Karpas-422 (cell line): ENCODE measurements at regions not wholly inside any gene's neighbourhood (a gene's known extent, or its start where the extent isn't known, plus 50 kb on each side); places are given as distances from the start of the nearest gene placed in this dataset.

Experiments used
- DNase-seq: peaks from one replicate; pipeline ENCODE4 v3.0.0-alpha.2; 2015
- H2AFZ ChIP-seq: fragments of 200-600 bp; sonication (generic); 2 replicates; pipeline ENCODE4 v1.6.1; 2014; ENCODE audit warnings: antibody characterized with exemption, low read length, mixed read lengths
- H3K27ac ChIP-seq: fragments of 200-600 bp; sonication (generic); 2 replicates; pipeline ENCODE4 v1.5.1; 2014; ENCODE audit warnings: mild to moderate bottlenecking, low read length, moderate library complexity
- H3K27me3 ChIP-seq: fragments of 200-600 bp; sonication (generic); 2 replicates; pipeline ENCODE4 v1.6.1; 2014; ENCODE audit warnings: low read length, mixed read lengths
- H3K36me3 ChIP-seq: fragments of 200-600 bp; sonication (generic); 2 replicates; pipeline ENCODE4 v1.6.1; 2014; ENCODE audit warnings: low read length, mixed read lengths; ENCODE audit not compliant: insufficient read depth
- H3K4me1 ChIP-seq: fragments of 200-600 bp; sonication (generic); 2 replicates; pipeline ENCODE4 v1.6.1; 2014; ENCODE audit warnings: mild to moderate bottlenecking, low read length, mixed read lengths
- H3K4me2 ChIP-seq: fragments of 200-600 bp; sonication (generic); 2 replicates; pipeline ENCODE4 v1.6.1; 2014; ENCODE audit warnings: low read length, low read depth, mild to moderate bottlenecking; ENCODE audit not compliant: poor library complexity, severe bottlenecking
- H3K4me3 ChIP-seq: fragments of 200-600 bp; sonication (generic); 2 replicates; pipeline ENCODE4 v1.5.1; 2014; ENCODE audit warnings: mild to moderate bottlenecking, antibody characterized with exemption, low read length, mixed read lengths
- H3K79me2 ChIP-seq: fragments of 200-600 bp; sonication (generic); 2 replicates; pipeline ENCODE4 v1.6.1; 2014; ENCODE audit warnings: mild to moderate bottlenecking, low read length, mixed read lengths
- H3K9ac ChIP-seq: fragments of 200-600 bp; sonication (generic); 2 replicates; pipeline ENCODE4 v1.6.0; 2014; ENCODE audit warnings: low read length
- H3K9me2 ChIP-seq: fragments of 200-600 bp; sonication (generic), shearing (Covaris generic); replicated peaks from 2 replicates; pipeline ENCODE4 v1.6.0; 2014; ENCODE audit warnings: mild to moderate bottlenecking, low read length, moderate library complexity; ENCODE audit not compliant: insufficient read depth
- H3K9me3 ChIP-seq: fragments of 300-700, 200-600 bp; sonication (generic); 2 replicates; pipeline ENCODE4 v1.6.1; 2014; ENCODE audit warnings: low read length, mixed read lengths
- H4K20me1 ChIP-seq: fragments of 200-600 bp; sonication (generic); 2 replicates; pipeline ENCODE4 v1.6.1; 2014; ENCODE audit warnings: mild to moderate bottlenecking, antibody characterized with exemption, low read length, low read depth; ENCODE audit not compliant: insufficient read depth

- DNase-seq, result no peak
- no peaks in the 10 kb centered on the region for H3K79me2 ChIP-seq
- no peaks in the 10 kb centered on the region for H4K20me1 ChIP-seq
- H3K27me3 ChIP-seq, result no peaks in the 10 kb centered on the region
- H3K4me1 ChIP-seq, result peaks cover 2% of the 10 kb centered on the region; the same call in 1 of the 2 replicates
- H3K4me3 ChIP-seq, result no peak overlapping the region
- H3K36me3 ChIP-seq, result no peaks in the 10 kb centered on the region
- no peak overlapping the region for H3K4me2 ChIP-seq
- no peaks in the 10 kb centered on the region for H3K9me3 ChIP-seq
- H3K9me2 ChIP-seq, result peaks cover 3% of the 10 kb centered on the region; the same call in 1 of the 2 replicates
- H3K9ac ChIP-seq, result no peak overlapping the region
- no peak overlapping the region for H2AFZ ChIP-seq
- H3K27ac ChIP-seq, result no peak overlapping the region
Observed at GRCh38 chr5:155189476-155189875, 175.9 kb downstream of the KIF4B start.

GRCh38 chr5:155189981-155190380 lies 176.4 kb downstream of the KIF4B start:
- no peak overlapping the region for H3K4me3 ChIP-seq
- H4K20me1 ChIP-seq, result no peaks in the 10 kb centered on the region
- H3K4me1 ChIP-seq, result peaks cover 2% of the 10 kb centered on the region; the same call in 1 of the 2 replicates
- no peak for DNase-seq
- no peak overlapping the region for H2AFZ ChIP-seq
- H3K36me3 ChIP-seq, result no peaks in the 10 kb centered on the region
- H3K27me3 ChIP-seq, result no peaks in the 10 kb centered on the region
- no peak overlapping the region for H3K27ac ChIP-seq
- H3K9ac ChIP-seq, result no peak overlapping the region
- no peak overlapping the region for H3K4me2 ChIP-seq
- no peaks in the 10 kb centered on the region for H3K9me3 ChIP-seq
- H3K9me2 ChIP-seq, result peaks cover 3% of the 10 kb centered on the region; the same call in 1 of the 2 replicates
- H3K79me2 ChIP-seq, result no peaks in the 10 kb centered on the region

- no peak for DNase-seq
- H3K79me2 ChIP-seq, result no peaks in the 10 kb centered on the region
- peaks cover 2% of the 10 kb centered on the region; the same call in 1 of the 2 replicates for H3K4me1 ChIP-seq
- H3K4me2 ChIP-seq, result no peak overlapping the region
- H3K9me3 ChIP-seq, result no peaks in the 10 kb centered on the region
- no peak overlapping the region for H3K4me3 ChIP-seq
- H2AFZ ChIP-seq, result no peak overlapping the region
- H3K9ac ChIP-seq, result no peak overlapping the region
- H3K9me2 ChIP-seq, result no peaks in the 10 kb centered on the region; the same call in 1 of the 2 replicates
- H3K27me3 ChIP-seq, result no peaks in the 10 kb centered on the region
- H3K36me3 ChIP-seq, result no peaks in the 10 kb centered on the region
- H4K20me1 ChIP-seq, result no peaks in the 10 kb centered on the region
- no peak overlapping the region for H3K27ac ChIP-seq
Observed at GRCh38 chr5:155193029-155193428, 179.5 kb downstream of the KIF4B start.

DNA sequence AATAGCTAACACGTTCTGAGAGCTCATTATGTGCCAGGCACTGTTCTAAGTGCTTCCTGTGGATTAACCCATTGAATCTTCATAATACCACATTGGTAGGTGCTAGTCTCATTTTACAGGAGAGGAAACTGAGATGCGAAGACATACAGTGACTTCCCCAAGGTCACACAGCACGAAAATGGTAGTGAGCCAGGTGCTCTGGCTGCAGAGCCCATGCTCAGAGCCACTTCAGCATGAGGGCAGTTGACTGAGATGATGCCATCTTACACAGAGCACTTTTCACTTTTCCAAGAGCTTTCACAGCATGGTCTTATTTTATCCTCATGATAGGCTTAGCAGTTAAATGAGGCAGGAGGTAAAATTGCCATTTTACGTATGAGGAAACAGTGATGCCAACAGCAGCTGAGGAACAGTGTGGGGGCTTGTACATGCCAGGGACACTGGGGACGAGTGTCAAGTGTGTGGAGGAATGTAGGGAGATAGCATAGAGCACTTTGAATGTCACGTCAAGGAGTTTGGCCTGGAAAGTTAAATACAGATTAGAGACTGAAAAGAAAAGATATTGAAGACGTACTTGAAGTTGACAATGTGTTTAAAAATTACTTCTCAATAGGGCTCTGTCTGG lies 180.0 kb downstream of the KIF4B start:
- no peak for DNase-seq
- Histone ChIP-seq H3K79me2 (no peaks in the 10 kb centered on the region), H3K27me3 (no peaks in the 10 kb centered on the region), H3K9me2 (no peaks in the 10 kb centered on the region; the same call in 1 of the 2 replicates), H3K9ac (no peak overlapping the region), H4K20me1 (no peaks in the 10 kb centered on the region), H3K9me3 (no peaks in the 10 kb centered on the region), H3K36me3 (no peaks in the 10 kb centered on the region), H2AFZ (no peak overlapping the region), H3K4me3 (no peak overlapping the region), H3K4me2 (no peak overlapping the region), H3K4me1 (peaks cover 2% of the 10 kb centered on the region; the same call in 1 of the 2 replicates), H3K27ac (no peak overlapping the region)

DNA sequence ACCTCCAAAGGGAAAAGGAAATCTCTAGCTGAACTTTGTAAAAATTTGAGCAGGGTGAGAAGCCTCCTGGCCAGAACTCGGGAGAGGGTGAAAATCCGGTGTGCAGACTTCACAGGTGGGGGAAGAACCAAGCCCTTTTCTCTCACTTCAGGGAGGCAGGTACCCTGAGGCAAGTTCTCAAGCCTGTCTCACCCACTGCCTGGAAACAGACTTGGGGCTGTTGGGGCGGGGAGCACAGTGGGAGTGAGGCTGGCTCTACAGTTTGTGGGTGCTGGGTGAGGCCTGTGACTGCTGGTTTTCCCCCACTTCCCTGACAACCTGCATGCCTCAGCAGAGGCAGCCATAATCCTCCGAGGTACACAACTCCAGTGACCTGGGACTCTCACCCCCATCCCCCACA lies 187.1 kb downstream of the KIF4B start:
- Histone ChIP-seq H3K4me1 (no peaks in the 10 kb centered on the region), H3K4me3 (no peak overlapping the region), H3K4me2 (no peak overlapping the region), H4K20me1 (no peaks in the 10 kb centered on the region), H3K9ac (no peak overlapping the region), H3K27ac (no peak overlapping the region), H3K9me2 (no peaks in the 10 kb centered on the region), H3K36me3 (no peaks in the 10 kb centered on the region; the same call in 1 of the 2 replicates), H2AFZ (no peak overlapping the region), H3K27me3 (no peaks in the 10 kb centered on the region), H3K79me2 (no peaks in the 10 kb centered on the region), H3K9me3 (no peaks in the 10 kb centered on the region)
- no peak for DNase-seq

DNA sequence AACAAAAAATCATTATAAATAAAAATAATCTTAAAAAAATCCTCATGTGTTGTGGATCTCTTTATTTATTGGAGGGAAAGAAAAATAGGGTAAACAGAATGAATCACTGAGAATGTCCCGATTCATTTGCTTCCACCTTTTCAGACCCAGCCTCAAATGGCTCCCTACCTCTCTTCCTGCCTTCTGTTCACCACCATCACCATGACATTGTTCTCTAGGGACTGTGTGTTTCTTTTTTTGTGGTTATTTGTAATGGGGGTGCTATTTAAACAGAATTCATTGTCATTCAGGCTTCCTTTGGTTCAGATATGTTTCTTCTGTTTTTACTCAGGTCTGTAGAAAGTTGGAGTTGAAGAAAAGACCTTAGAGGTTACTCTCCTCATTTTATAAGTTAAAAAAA lies 198.2 kb downstream of the KIF4B start:
- DNase-seq, result no peak
- H3K79me2 ChIP-seq, result no peaks in the 10 kb centered on the region
- H3K36me3 ChIP-seq, result no peaks in the 10 kb centered on the region
- no peak overlapping the region for H3K4me3 ChIP-seq
- H3K4me2 ChIP-seq, result no peak overlapping the region
- no peak overlapping the region for H3K27ac ChIP-seq
- no peak overlapping the region for H3K9ac ChIP-seq
- H2AFZ ChIP-seq, result no peak overlapping the region
- H3K9me2 ChIP-seq, result no peaks in the 10 kb centered on the region
- H3K27me3 ChIP-seq, result no peaks in the 10 kb centered on the region
- no peaks in the 10 kb centered on the region for H3K9me3 ChIP-seq
- no peaks in the 10 kb centered on the region for H4K20me1 ChIP-seq
- peaks cover 34% of the 10 kb centered on the region for H3K4me1 ChIP-seq

- no peak overlapping the region for H2AFZ ChIP-seq
- no peak overlapping the region for H3K4me2 ChIP-seq
- DNase-seq, result no peak
- no peaks in the 10 kb centered on the region for H3K4me1 ChIP-seq
- H3K4me3 ChIP-seq, result no peak overlapping the region
- no peaks in the 10 kb centered on the region for H3K9me2 ChIP-seq
- no peak overlapping the region for H3K27ac ChIP-seq
- H3K36me3 ChIP-seq, result no peaks in the 10 kb centered on the region
- no peak overlapping the region for H3K9ac ChIP-seq
- no peaks in the 10 kb centered on the region for H3K79me2 ChIP-seq
- H3K27me3 ChIP-seq, result no peaks in the 10 kb centered on the region
- H4K20me1 ChIP-seq, result no peaks in the 10 kb centered on the region
- H3K9me3 ChIP-seq, result no peaks in the 10 kb centered on the region
Observed at GRCh38 chr5:155222393-155222792, 208.8 kb downstream of the KIF4B start.

DNA sequence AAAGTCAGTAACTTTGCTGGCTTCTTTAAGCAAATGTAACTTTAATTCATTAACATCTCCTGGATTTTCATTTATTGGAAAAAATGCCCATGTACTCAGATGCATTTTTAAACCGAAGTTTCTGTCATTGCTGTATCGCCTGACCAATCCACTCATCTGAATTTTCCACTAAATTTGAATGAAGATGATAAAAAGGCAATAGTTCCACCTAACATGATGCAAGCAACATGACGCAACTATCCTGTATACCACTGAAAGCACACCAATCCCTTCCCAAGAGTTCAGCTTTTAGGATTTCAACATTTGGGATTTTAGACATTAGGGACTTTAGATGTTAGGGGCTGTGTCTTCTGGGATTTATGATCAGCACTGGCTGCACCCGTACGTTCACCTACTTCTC lies 215.6 kb downstream of the KIF4B start:
- no peak for DNase-seq
- no peak overlapping the region for H3K27ac ChIP-seq
- H3K9me3 ChIP-seq, result no peaks in the 10 kb centered on the region
- no peaks in the 10 kb centered on the region; the same call in 1 of the 2 replicates for H3K27me3 ChIP-seq
- H3K4me3 ChIP-seq, result no peak overlapping the region
- no peaks in the 10 kb centered on the region for H3K79me2 ChIP-seq
- H3K9ac ChIP-seq, result no peak overlapping the region
- no peak overlapping the region for H3K4me2 ChIP-seq
- no peaks in the 10 kb centered on the region for H3K9me2 ChIP-seq
- no peak overlapping the region for H2AFZ ChIP-seq
- H3K4me1 ChIP-seq, result no peaks in the 10 kb centered on the region
- no peaks in the 10 kb centered on the region for H3K36me3 ChIP-seq
- H4K20me1 ChIP-seq, result no peaks in the 10 kb centered on the region
